IPS-NIHi7 (cell line): ENCODE measurements at regions not wholly inside any gene's neighbourhood (a gene's known extent, or its start where the extent isn't known, plus 50 kb on each side); places are given as distances from the start of the nearest gene placed in this dataset.

ENCODE experiments used
- DNase-seq: peaks from one replicate; pipeline ENCODE4 v3.0.0; 2012; ENCODE audit warnings: mixed read lengths; ENCODE audit errors: extremely low spot score

GRCh38 chr5:2011481-2012411, 129.0 kb upstream of the IRX4 start:
- DNase-seq = no peak

GRCh38 chr5:2010940-2011339, 128.2 kb upstream of the IRX4 start:
- no peak for DNase-seq

- DNase-seq = no peak
These were observed 127.5 kb upstream of the IRX4 start for GRCh38 chr5:2009986-2010914.

GRCh38 chr5:2008851-2009629, 126.3 kb upstream of the IRX4 start:
- no peak for DNase-seq

- no peak for DNase-seq
These were observed 125.3 kb upstream of the IRX4 start for GRCh38 chr5:2007878-2008501.

- DNase-seq = no peak
These were observed 124.8 kb upstream of the IRX4 start for GRCh38 chr5:2007496-2007877.

GRCh38 chr5:2006971-2007291, 124.2 kb upstream of the IRX4 start:
- DNase-seq = no peak

- no peak for DNase-seq
These were observed 123.7 kb upstream of the IRX4 start for GRCh38 chr5:2006193-2006970.

GRCh38 chr5:2005101-2006041, 122.6 kb upstream of the IRX4 start:
- DNase-seq = no peak

- no peak for DNase-seq
These were observed 121.1 kb upstream of the IRX4 start for GRCh38 chr5:2003690-2004365.

- DNase-seq = no peak
These were observed 120.5 kb upstream of the IRX4 start for GRCh38 chr5:2003206-2003605.

- no peak for DNase-seq
These were observed 118.6 kb upstream of the IRX4 start for GRCh38 chr5:2001300-2001699.

GRCh38 chr5:2000591-2000990, 117.9 kb upstream of the IRX4 start:
- no peak for DNase-seq

GRCh38 chr5:1999794-2000193, 117.1 kb upstream of the IRX4 start:
- no peak for DNase-seq

GRCh38 chr5:1998716-1999317, 116.1 kb upstream of the IRX4 start:
- DNase-seq = no peak

GRCh38 chr5:1998348-1998669, 115.6 kb upstream of the IRX4 start:
- no peak for DNase-seq

GRCh38 chr5:1997640-1998347, 115.1 kb upstream of the IRX4 start:
- DNase-seq = no peak

- no peak for DNase-seq
These were observed 112.8 kb upstream of the IRX4 start for GRCh38 chr5:1995491-1995890.
